ENCODE measurements at regions not wholly inside any gene's neighbourhood (a gene's known extent, or its start where the extent isn't known, plus 50 kb on each side); places are given as distances from the start of the nearest gene placed in this dataset.

DNA sequence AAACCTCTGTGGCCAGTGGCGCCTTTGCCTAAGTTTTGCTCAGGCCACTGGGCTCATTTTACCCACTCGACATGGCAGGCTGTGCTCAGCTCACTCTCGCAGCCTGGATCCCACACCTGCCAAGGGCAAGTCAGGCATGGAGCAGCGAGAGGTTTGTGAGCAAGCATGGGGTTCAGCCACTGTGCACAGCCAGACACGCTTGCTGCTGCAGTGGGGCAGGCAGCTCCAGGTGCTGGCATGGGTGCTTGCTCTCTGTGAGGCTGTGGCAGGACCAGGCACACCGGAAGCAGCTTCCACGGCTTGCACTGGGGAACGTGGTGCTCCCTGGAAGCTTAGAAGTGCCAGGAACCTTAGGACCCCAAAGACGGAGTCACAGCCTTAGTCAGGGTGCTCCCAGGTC lies 470.1 kb downstream of the CDH9 start:
- WGBS, 2 donors: 82 to 85% methylated on average over 9 of the region's 9 CpGs

DNA sequence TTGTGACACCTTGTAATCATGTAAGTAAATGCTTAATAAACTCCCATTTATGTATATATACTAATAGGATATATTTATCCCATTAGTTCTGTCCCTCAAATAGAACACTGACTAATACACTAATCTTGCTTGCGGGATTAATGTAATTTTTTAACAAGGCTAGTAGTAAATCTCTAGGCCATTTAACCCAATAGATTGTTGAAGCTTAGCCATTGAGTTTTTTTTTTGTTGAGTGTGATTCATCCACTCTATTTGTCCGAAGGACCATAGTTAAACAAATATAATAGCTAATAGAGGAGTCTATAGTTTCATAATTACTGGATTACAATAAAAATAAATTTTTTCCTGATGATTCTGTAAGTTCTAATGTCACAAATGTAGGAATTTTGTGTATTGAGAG lies 474.4 kb downstream of the CDH9 start:
- Histone ChIP-seq H3K27ac (no peak overlapping the region), H3K27me3 (no peaks in the 10 kb centered on the region), H3K4me3 (no peak overlapping the region), H3K4me1 (no peaks in the 10 kb centered on the region), H3K9me3 (peaks cover 0 to 11% (median 0%) of the 10 kb centered on the region in 4 donors), H3K36me3 (no peaks in the 10 kb centered on the region)
- WGBS, 2 donors: 89 to 94% methylated on average over 2 of the region's 2 CpGs
- intact Hi-C loops (cut with DNase I): no loop called here
- TF ChIP-seq EP300 (IDR thresholded peaks at IDR 0.05) (no peak), POLR2AphosphoS5 (IDR thresholded peaks at IDR 0.05) (no peak), POLR2A (IDR thresholded peaks at IDR 0.05) (no peak)
- TF ChIP-seq, protein P1, sequence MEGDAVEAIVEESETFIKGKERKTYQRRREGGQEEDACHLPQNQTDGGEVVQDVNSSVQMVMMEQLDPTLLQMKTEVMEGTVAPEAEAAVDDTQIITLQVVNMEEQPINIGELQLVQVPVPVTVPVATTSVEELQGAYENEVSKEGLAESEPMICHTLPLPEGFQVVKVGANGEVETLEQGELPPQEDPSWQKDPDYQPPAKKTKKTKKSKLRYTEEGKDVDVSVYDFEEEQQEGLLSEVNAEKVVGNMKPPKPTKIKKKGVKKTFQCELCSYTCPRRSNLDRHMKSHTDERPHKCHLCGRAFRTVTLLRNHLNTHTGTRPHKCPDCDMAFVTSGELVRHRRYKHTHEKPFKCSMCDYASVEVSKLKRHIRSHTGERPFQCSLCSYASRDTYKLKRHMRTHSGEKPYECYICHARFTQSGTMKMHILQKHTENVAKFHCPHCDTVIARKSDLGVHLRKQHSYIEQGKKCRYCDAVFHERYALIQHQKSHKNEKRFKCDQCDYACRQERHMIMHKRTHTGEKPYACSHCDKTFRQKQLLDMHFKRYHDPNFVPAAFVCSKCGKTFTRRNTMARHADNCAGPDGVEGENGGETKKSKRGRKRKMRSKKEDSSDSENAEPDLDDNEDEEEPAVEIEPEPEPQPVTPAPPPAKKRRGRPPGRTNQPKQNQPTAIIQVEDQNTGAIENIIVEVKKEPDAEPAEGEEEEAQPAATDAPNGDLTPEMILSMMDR (IDR thresholded peaks at IDR 0.05): no peak
- no peak for DNase-seq

More for the DNA sequence above, 470.1 kb downstream of the CDH9 start:
- Histone ChIP-seq H3K4me1 (no peaks in the 10 kb centered on the region), H3K9me3 (peaks cover 0 to 5% (median 0%) of the 10 kb centered on the region in 4 donors), H3K4me3 (no peak overlapping the region), H3K27me3 (no peaks in the 10 kb centered on the region), H3K36me3 (no peaks in the 10 kb centered on the region), H3K27ac (no peak overlapping the region)
- TF ChIP-seq POLR2A (IDR thresholded peaks at IDR 0.05) (no peak), POLR2AphosphoS5 (IDR thresholded peaks at IDR 0.05) (no peak), EP300 (IDR thresholded peaks at IDR 0.05) (no peak)
- TF ChIP-seq, protein P1 (IDR thresholded peaks at IDR 0.05): no peak
- intact Hi-C loops (cut with DNase I): no loop called here
- DNase-seq: no peak

DNA sequence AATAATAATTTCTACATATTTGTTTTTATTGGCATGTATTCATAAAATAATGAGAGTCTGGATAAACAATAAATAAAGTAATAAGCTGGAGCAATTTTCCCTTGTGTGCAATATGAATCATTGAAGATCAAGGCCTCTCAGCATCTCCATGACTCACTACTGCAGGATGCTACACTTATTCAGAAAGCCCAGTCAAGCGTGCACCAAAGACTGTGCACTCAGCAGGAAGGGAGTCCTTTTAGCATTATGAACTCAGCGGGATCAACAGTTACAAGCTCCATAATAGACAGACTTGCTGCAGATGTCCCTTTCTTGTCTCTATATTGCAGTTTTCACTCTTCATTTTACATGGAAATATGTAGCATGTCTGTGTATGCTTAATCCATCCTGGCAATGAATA lies 485.3 kb downstream of the CDH9 start:
- Histone ChIP-seq H3K4me3 (no peak overlapping the region), H3K4me1 (no peaks in the 10 kb centered on the region), H3K9me3 (peaks cover 0 to 3% (median 0%) of the 10 kb centered on the region in 4 donors), H3K27ac (no peak overlapping the region), H3K27me3 (no peaks in the 10 kb centered on the region), H3K36me3 (no peaks in the 10 kb centered on the region)
- no peak for DNase-seq
- TF ChIP-seq POLR2A (IDR thresholded peaks at IDR 0.05) (no peak), POLR2AphosphoS5 (IDR thresholded peaks at IDR 0.05) (no peak), EP300 (IDR thresholded peaks at IDR 0.05) (no peak)
- TF ChIP-seq, protein P1 (IDR thresholded peaks at IDR 0.05): no peak
- intact Hi-C loops (cut with DNase I): no loop called here
- WGBS, 2 donors: 70 to 87% methylated on average over 2 of the region's 2 CpGs

DNA sequence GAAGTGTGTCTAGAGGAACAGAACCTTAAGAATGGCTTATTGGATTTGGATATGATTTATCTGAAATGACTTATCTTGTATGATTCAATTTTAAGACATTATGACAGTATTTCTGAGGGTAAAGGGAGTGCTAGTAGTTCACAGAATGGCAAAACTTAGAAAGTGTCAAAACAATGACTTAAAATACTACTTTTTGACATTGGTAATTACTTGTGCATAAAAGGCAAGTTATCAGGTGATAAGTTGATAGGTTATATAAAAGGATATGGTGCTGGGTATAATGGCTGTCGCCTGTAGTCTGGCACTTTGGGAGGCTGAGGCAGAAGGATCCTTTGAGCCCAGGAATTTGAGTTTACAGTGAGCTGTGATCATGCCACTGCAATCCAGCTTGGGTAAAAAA lies 494.4 kb downstream of the CDH9 start:
- Histone ChIP-seq H3K9me3 (no peaks in the 10 kb centered on the region), H3K36me3 (no peaks in the 10 kb centered on the region), H3K27ac (no peak overlapping the region), H3K4me1 (no peaks in the 10 kb centered on the region), H3K4me3 (no peak overlapping the region), H3K27me3 (no peaks in the 10 kb centered on the region)
- no peak for DNase-seq
- intact Hi-C loops (cut with DNase I): no loop called here
- WGBS, 2 donors: 87 to 96% methylated on average over 1 of the region's 1 CpG
- TF ChIP-seq EP300 (IDR thresholded peaks at IDR 0.05): no peak
- TF ChIP-seq, protein P1 (IDR thresholded peaks at IDR 0.05): no peak
- no peak for TF ChIP-seq POLR2A (IDR thresholded peaks at IDR 0.05)
- TF ChIP-seq POLR2AphosphoS5 (IDR thresholded peaks at IDR 0.05): no peak

DNA sequence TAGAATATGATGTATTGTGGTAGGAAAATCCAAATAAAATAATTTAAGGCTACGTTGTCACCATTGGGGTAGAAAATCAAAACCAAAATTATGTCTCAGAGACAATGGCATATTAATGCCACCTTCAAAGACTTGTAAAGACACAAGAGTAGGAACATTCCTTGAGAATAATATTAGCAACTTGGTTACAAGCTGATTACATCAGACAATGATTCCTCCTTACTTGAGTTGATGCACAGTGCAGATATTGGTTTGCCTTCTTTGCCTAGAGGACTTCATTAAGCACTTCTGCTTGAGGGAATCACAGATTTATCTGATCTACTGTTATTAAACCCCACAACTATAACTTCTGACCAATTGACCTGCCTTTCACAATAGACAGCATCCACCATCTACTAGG lies 500.2 kb downstream of the CDH9 start:
- Histone ChIP-seq H3K4me1 (no peaks in the 10 kb centered on the region), H3K9me3 (no peaks in the 10 kb centered on the region), H3K27ac (no peak overlapping the region), H3K27me3 (no peaks in the 10 kb centered on the region), H3K36me3 (no peaks in the 10 kb centered on the region), H3K4me3 (no peak overlapping the region)
- TF ChIP-seq POLR2A (IDR thresholded peaks at IDR 0.05) (no peak), POLR2AphosphoS5 (IDR thresholded peaks at IDR 0.05) (no peak), EP300 (IDR thresholded peaks at IDR 0.05) (no peak)
- TF ChIP-seq, protein P1 (IDR thresholded peaks at IDR 0.05): no peak
- DNase-seq: no peak
- intact Hi-C loops (cut with DNase I): no loop called here
- WGBS, 2 donors: 82 to 88% methylated on average over 1 of the region's 1 CpG

Data from sigmoid colon (tissue), 6 donors.